ACHN (cell line): ENCODE measurements at regions not wholly inside any gene's neighbourhood (a gene's known extent, or its start where the extent isn't known, plus 50 kb on each side); places are given as distances from the start of the nearest gene placed in this dataset.

Experiments used
- DNase-seq: peaks from one replicate; pipeline ENCODE4 v3.0.0-alpha.2; 2015
- in situ Hi-C: cut with HindIII; loops from 2 replicates; pipeline ENCODE4 v1.10.0; 2017; ENCODE audit warnings: low sequenced_read_pairs, low pct_ligation_motif_present, low pct_unique_long_range_greater_than_20kb

- in situ Hi-C loops, result no loop called here
Observed at GRCh38 chr18:77833807-77834206, 584.2 kb downstream of the GALR1 start.

GRCh38 chr18:77851802-77852201, 602.2 kb downstream of the GALR1 start:
- no peak for DNase-seq
- in situ Hi-C loops, result no loop called here

More at GRCh38 chr18:77833807-77834206, 584.2 kb downstream of the GALR1 start:
- DNase-seq, result no peak

- in situ Hi-C loops, result no loop called here
Observed at GRCh38 chr18:77853859-77854258, 604.2 kb downstream of the GALR1 start.

GRCh38 chr18:77857678-77858655, 608.3 kb downstream of the GALR1 start:
- no peak for DNase-seq
- in situ Hi-C loops, result no loop called here

More at GRCh38 chr18:77853859-77854258, 604.2 kb downstream of the GALR1 start:
- no peak for DNase-seq

- no peak for DNase-seq
- in situ Hi-C loops, result no loop called here
Observed at GRCh38 chr18:77859634-77860033, 610.0 kb downstream of the GALR1 start.

- in situ Hi-C loops, result no loop called here
- no peak for DNase-seq
Observed at GRCh38 chr18:77862066-77862757, 612.6 kb downstream of the GALR1 start.

GRCh38 chr18:77865853-77866252, 616.2 kb downstream of the GALR1 start:
- in situ Hi-C loops, result no loop called here
- no peak for DNase-seq

GRCh38 chr18:77866351-77866750, 616.7 kb downstream of the GALR1 start:
- no peak for DNase-seq
- in situ Hi-C loops, result no loop called here

GRCh38 chr18:77870199-77870598, 620.6 kb downstream of the GALR1 start:
- DNase-seq, result no peak
- in situ Hi-C loops, result no loop called here

- in situ Hi-C loops, result no loop called here
- no peak for DNase-seq
Observed at GRCh38 chr18:77870894-77871293, 621.2 kb downstream of the GALR1 start.

GRCh38 chr18:77872166-77872565, 622.5 kb downstream of the GALR1 start:
- no peak for DNase-seq
- in situ Hi-C loops, result no loop called here

- in situ Hi-C loops, result no loop called here
- DNase-seq, result no peak
Observed at GRCh38 chr18:77876319-77876865, 626.7 kb downstream of the GALR1 start.

- in situ Hi-C loops, result no loop called here
Observed at GRCh38 chr18:77879829-77880228, 630.2 kb downstream of the GALR1 start.

GRCh38 chr18:77884454-77884853, 634.8 kb downstream of the GALR1 start:
- DNase-seq, result no peak
- in situ Hi-C loops, result no loop called here

More at GRCh38 chr18:77879829-77880228, 630.2 kb downstream of the GALR1 start:
- DNase-seq, result no peak

GRCh38 chr18:77894060-77894459, 644.4 kb downstream of the GALR1 start:
- in situ Hi-C loops, result no loop called here
- no peak for DNase-seq

- in situ Hi-C loops, result no loop called here
- no peak for DNase-seq
Observed at GRCh38 chr18:77895250-77895649, 645.6 kb downstream of the GALR1 start.

GRCh38 chr18:77896586-77897252, 647.1 kb downstream of the GALR1 start:
- in situ Hi-C loops, result no loop called here
- no peak for DNase-seq

GRCh38 chr18:77897606-77898005, 648.0 kb downstream of the GALR1 start:
- DNase-seq, result no peak
- in situ Hi-C loops, result no loop called here
